Neural progenitor cell (in vitro differentiated cells): ENCODE measurements at regions not wholly inside any gene's neighbourhood (a gene's known extent, or its start where the extent isn't known, plus 50 kb on each side); places are given as distances from the start of the nearest gene placed in this dataset.

Experiments used
- EZH2 ChIP-seq: fragments of 200-600 bp; sonication (generic); IDR thresholded peaks from 2 replicates; pipeline ENCODE4 v1.6.1; 2017; ENCODE audit warnings: antibody characterized with exemption, mild to moderate bottlenecking, moderate library complexity
- EZH2phosphoT487 ChIP-seq: fragments of 200-600 bp; sonication (generic); IDR thresholded peaks from 2 replicates; pipeline ENCODE4 v1.6.1; 2017; ENCODE audit warnings: antibody characterized with exemption
- TF ChIP-seq, protein P1 (sequence below): fragments of 200-600 bp; sonication (generic); IDR thresholded peaks from 2 replicates; pipeline ENCODE4 v1.5.1; 2017; ENCODE audit warnings: antibody characterized with exemption, mild to moderate bottlenecking

DNA sequence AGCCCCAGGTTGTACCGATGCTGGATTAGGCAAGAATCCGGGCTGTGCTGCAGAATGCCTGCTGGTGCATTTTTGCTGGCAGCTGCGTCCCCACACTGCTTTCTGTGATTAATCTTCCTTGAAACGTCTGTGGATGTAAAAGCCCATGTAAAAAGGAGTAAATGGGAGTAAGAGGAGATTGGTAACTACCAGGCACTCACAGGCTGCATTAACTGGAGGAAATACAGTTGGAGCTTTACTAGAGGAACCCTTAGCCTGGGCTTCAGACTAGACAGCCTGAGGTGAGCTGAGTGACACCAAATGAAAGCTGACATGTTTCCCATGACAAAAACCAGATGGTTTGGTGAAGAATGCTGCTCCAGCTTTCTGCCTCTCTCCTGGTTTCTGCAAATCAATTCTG lies 190.4 kb upstream of the GAS1 start:
- TF ChIP-seq, protein P1, sequence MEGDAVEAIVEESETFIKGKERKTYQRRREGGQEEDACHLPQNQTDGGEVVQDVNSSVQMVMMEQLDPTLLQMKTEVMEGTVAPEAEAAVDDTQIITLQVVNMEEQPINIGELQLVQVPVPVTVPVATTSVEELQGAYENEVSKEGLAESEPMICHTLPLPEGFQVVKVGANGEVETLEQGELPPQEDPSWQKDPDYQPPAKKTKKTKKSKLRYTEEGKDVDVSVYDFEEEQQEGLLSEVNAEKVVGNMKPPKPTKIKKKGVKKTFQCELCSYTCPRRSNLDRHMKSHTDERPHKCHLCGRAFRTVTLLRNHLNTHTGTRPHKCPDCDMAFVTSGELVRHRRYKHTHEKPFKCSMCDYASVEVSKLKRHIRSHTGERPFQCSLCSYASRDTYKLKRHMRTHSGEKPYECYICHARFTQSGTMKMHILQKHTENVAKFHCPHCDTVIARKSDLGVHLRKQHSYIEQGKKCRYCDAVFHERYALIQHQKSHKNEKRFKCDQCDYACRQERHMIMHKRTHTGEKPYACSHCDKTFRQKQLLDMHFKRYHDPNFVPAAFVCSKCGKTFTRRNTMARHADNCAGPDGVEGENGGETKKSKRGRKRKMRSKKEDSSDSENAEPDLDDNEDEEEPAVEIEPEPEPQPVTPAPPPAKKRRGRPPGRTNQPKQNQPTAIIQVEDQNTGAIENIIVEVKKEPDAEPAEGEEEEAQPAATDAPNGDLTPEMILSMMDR, result no peak
- TF ChIP-seq EZH2 (no peak), EZH2phosphoT487 (no peak)
